Stomach smooth muscle (tissue), 2 donors: ENCODE measurements at regions not wholly inside any gene's neighbourhood (a gene's known extent, or its start where the extent isn't known, plus 50 kb on each side); places are given as distances from the start of the nearest gene placed in this dataset.
"Not testable (repeated sequence)": the region's sequence is repeated elsewhere in the genome, so short reads cannot be mapped to it uniquely, and the experiment has no call there.

Experiments
- H3K27ac ChIP-seq: one replicate; pipeline ENCODE4 v1.7.0; 2013; ENCODE audit warnings: mild to moderate bottlenecking, low read length, inconsistent platforms
- H3K27me3 ChIP-seq, 2 donors: one replicate each; pipeline ENCODE4 v1.7.0; 2013; ENCODE audit warnings: low read length in 2 of 2; ENCODE audit not compliant: insufficient read depth in 2 of 2, control insufficient read depth in 1 of 2
- H3K36me3 ChIP-seq, 2 donors: one replicate each; pipeline ENCODE4 v1.7.0; 2013; ENCODE audit warnings: low read length in 2 of 2; ENCODE audit not compliant: control insufficient read depth in 2 of 2, insufficient read depth in 2 of 2
- H3K4me1 ChIP-seq: one replicate; pipeline ENCODE4 v1.7.0; 2013; ENCODE audit warnings: low read length; ENCODE audit not compliant: control insufficient read depth, insufficient read depth
- H3K4me3 ChIP-seq, 2 donors: one replicate each; pipeline ENCODE4 v1.7.0; 2013; ENCODE audit warnings: low read length in 2 of 2
- H3K9ac ChIP-seq, 2 donors: one replicate each; pipeline ENCODE4 v1.7.0; 2013; ENCODE audit warnings: low read length in 2 of 2, mild to moderate bottlenecking in 1 of 2
- H3K9me3 ChIP-seq, 2 donors: one replicate each; pipeline ENCODE4 v1.7.0; 2013; ENCODE audit warnings: low read length in 2 of 2; ENCODE audit not compliant: control insufficient read depth in 2 of 2
- donor health status: healthy.
- donor health status: Pancreatic carcinoma.

GRCh38 chr6:93894521-93894920, 475.2 kb upstream of the EPHA7 start:
- no peaks in the 10 kb centered on the region for H3K27me3 ChIP-seq
- no peak overlapping the region for H3K27ac ChIP-seq
- H3K9ac ChIP-seq = no peak overlapping the region
- no peaks in the 10 kb centered on the region for H3K9me3 ChIP-seq
- H3K4me3 ChIP-seq = no peak overlapping the region
- no peaks in the 10 kb centered on the region for H3K4me1 ChIP-seq
- no peaks in the 10 kb centered on the region for H3K36me3 ChIP-seq

- no peaks in the 10 kb centered on the region for H3K36me3 ChIP-seq
- no peaks in the 10 kb centered on the region for H3K27me3 ChIP-seq
- no peaks in the 10 kb centered on the region for H3K9me3 ChIP-seq
- no peak overlapping the region for H3K9ac ChIP-seq
- no peak overlapping the region for H3K27ac ChIP-seq
- no peak overlapping the region for H3K4me3 ChIP-seq
- H3K4me1 ChIP-seq = no peaks in the 10 kb centered on the region
Measured at GRCh38 chr6:93889713-93890112, 470.4 kb upstream of the EPHA7 start.

- H3K9ac ChIP-seq = no peak overlapping the region
- no peaks in the 10 kb centered on the region for H3K4me1 ChIP-seq
- H3K27ac ChIP-seq = no peak overlapping the region
- H3K4me3 ChIP-seq = no peak overlapping the region
- H3K36me3 ChIP-seq = no peaks in the 10 kb centered on the region
- H3K9me3 ChIP-seq = no peaks in the 10 kb centered on the region
- no peaks in the 10 kb centered on the region for H3K27me3 ChIP-seq
Measured at GRCh38 chr6:93886416-93886815, 467.1 kb upstream of the EPHA7 start.

GRCh38 chr6:93859971-93860370, 440.6 kb upstream of the EPHA7 start:
- Histone ChIP-seq H3K4me3 (no peak overlapping the region), H3K36me3 (no peaks in the 10 kb centered on the region), H3K27me3 (no peaks in the 10 kb centered on the region), H3K4me1 (no peaks in the 10 kb centered on the region), H3K27ac (no peak overlapping the region), H3K9me3 (no peaks in the 10 kb centered on the region), H3K9ac (no peak overlapping the region)

- H3K36me3 ChIP-seq = no peaks in the 10 kb centered on the region
Measured at GRCh38 chr6:93858213-93858612, 438.9 kb upstream of the EPHA7 start.

GRCh38 chr6:93849857-93850256, 430.5 kb upstream of the EPHA7 start:
- H3K4me3 ChIP-seq = no peak overlapping the region
- H3K27me3 ChIP-seq = no peaks in the 10 kb centered on the region
- H3K36me3 ChIP-seq = no peaks in the 10 kb centered on the region
- H3K9ac ChIP-seq = no peak overlapping the region
- no peaks in the 10 kb centered on the region for H3K4me1 ChIP-seq
- H3K27ac ChIP-seq = no peak overlapping the region
- H3K9me3 ChIP-seq = no peaks in the 10 kb centered on the region

More at GRCh38 chr6:93858213-93858612, 438.9 kb upstream of the EPHA7 start:
- no peaks in the 10 kb centered on the region for H3K27me3 ChIP-seq
- no peak overlapping the region for H3K4me3 ChIP-seq
- no peak overlapping the region for H3K27ac ChIP-seq
- no peaks in the 10 kb centered on the region for H3K9me3 ChIP-seq
- no peaks in the 10 kb centered on the region for H3K4me1 ChIP-seq
- H3K9ac ChIP-seq = no peak overlapping the region

- no peaks in the 10 kb centered on the region for H3K27me3 ChIP-seq
- H3K9ac ChIP-seq = no peak overlapping the region
- no peaks in the 10 kb centered on the region for H3K9me3 ChIP-seq
- no peaks in the 10 kb centered on the region for H3K36me3 ChIP-seq
- H3K27ac ChIP-seq = no peak overlapping the region
- no peaks in the 10 kb centered on the region for H3K4me1 ChIP-seq
- H3K4me3 ChIP-seq = no peak overlapping the region
Measured at GRCh38 chr6:93848031-93848742, 428.8 kb upstream of the EPHA7 start.

- Histone ChIP-seq H3K9me3 (no peaks in the 10 kb centered on the region), H3K27ac (no peak overlapping the region), H3K4me3 (no peak overlapping the region), H3K9ac (no peak overlapping the region), H3K36me3 (no peaks in the 10 kb centered on the region), H3K27me3 (no peaks in the 10 kb centered on the region), H3K4me1 (no peaks in the 10 kb centered on the region)
Measured at GRCh38 chr6:93842178-93842577, 422.8 kb upstream of the EPHA7 start.

GRCh38 chr6:93835451-93836145, 416.2 kb upstream of the EPHA7 start:
- H3K4me1 ChIP-seq, H3K27me3 ChIP-seq, H3K9me3 ChIP-seq, H3K27ac ChIP-seq, H3K36me3 ChIP-seq, H3K4me3 ChIP-seq, H3K9ac ChIP-seq: not testable (repeated sequence)

GRCh38 chr6:93835026-93835425, 415.7 kb upstream of the EPHA7 start:
- H3K27ac ChIP-seq, H3K9ac ChIP-seq, H3K27me3 ChIP-seq, H3K4me3 ChIP-seq, H3K4me1 ChIP-seq, H3K36me3 ChIP-seq, H3K9me3 ChIP-seq: not testable (repeated sequence)

GRCh38 chr6:93833326-93833725, 414.0 kb upstream of the EPHA7 start:
- not testable (repeated sequence) for H3K36me3 ChIP-seq

More at GRCh38 chr6:93833326-93833725, 414.0 kb upstream of the EPHA7 start:
- H3K9ac ChIP-seq, H3K27ac ChIP-seq, H3K27me3 ChIP-seq, H3K9me3 ChIP-seq, H3K4me3 ChIP-seq, H3K4me1 ChIP-seq: not testable (repeated sequence)
